Aorta (tissue), 5 donors: ENCODE measurements at regions not wholly inside any gene's neighbourhood (a gene's known extent, or its start where the extent isn't known, plus 50 kb on each side); places are given as distances from the start of the nearest gene placed in this dataset.

Source experiments
- ATAC-seq: fragments of 200-7000 bp; cut with Tn5 transposase; one replicate; pipeline ENCODE4 v1.9.1; 2022; ENCODE audit warnings: moderate library complexity; ENCODE audit not compliant: low FRiP score
- DNase-seq, 2 donors: peaks; one replicate each; pipeline ENCODE4 v3.0.0-alpha.2; 2020
- H3K27ac ChIP-seq, 2 donors: one replicate each; pipeline ENCODE4 v1.5.1; 2013; ENCODE audit warnings: low read length in 2 of 2, mild to moderate bottlenecking in 2 of 2, moderate library complexity in 2 of 2, control low read depth in 1 of 2, inconsistent platforms in 1 of 2, low read depth in 1 of 2
- H3K27me3 ChIP-seq, 2 donors: one replicate each; pipeline ENCODE4 v1.6.1; 2013; ENCODE audit warnings: control low read depth in 1 of 2, low read length in 1 of 2, mild to moderate bottlenecking in 1 of 2, moderate library complexity in 1 of 2; ENCODE audit not compliant: insufficient read depth in 2 of 2, control insufficient read depth in 1 of 2
- H3K36me3 ChIP-seq, 2 donors: one replicate each; pipeline ENCODE4 v1.6.1; 2013; ENCODE audit warnings: control low read depth in 1 of 2, low read length in 1 of 2, mild to moderate bottlenecking in 1 of 2; ENCODE audit not compliant: insufficient read depth in 2 of 2, control insufficient read depth in 1 of 2
- H3K4me1 ChIP-seq, 2 donors: one replicate each; pipeline ENCODE4 v1.6.1; 2013; ENCODE audit warnings: low read length in 2 of 2, control low read depth in 1 of 2, mild to moderate bottlenecking in 1 of 2, moderate library complexity in 1 of 2; ENCODE audit not compliant: insufficient read depth in 2 of 2, control insufficient read depth in 1 of 2
- H3K4me3 ChIP-seq, 2 donors: one replicate each; pipeline ENCODE4 v1.5.1; 2013; ENCODE audit warnings: low read length in 2 of 2, control low read depth in 1 of 2, mild to moderate bottlenecking in 1 of 2
- H3K9me3 ChIP-seq: one replicate; pipeline ENCODE4 v1.6.1; 2013; ENCODE audit warnings: mild to moderate bottlenecking, low read length; ENCODE audit not compliant: control insufficient read depth
- WGBS, 2 donors: extraction: QIAGEN DNeasy Blood & Tissue Kit; methylation state at CpG; one replicate each; pipeline ENCODE4 v1.1.7; 2013; 5-methylcytosine and 5-hydroxymethylcytosine counted together
- intact Hi-C, 2 donors: fragments of 100-400 bp; cut with DNase I; formaldehyde crosslinking; loops; one replicate each; pipeline versions ENCODE4 v1.14.2 to v1.15.0; 2022
- donor health status: healthy with polysubstance abuse.
- donor health status: Bipolar disorder and iron deficiency.
- donor health status: DM: no; HTN: no; CAD: no.
- donor health status: DM: no; HTN: no; CAD: no.
- donor health status: DM: yes; HTN: yes; CAD: no.

GRCh38 chr4:108432418-108432817 is 188.0 kb upstream of the RPL34 start:
- no peaks in the 10 kb centered on the region for H3K36me3 ChIP-seq
- H3K27ac ChIP-seq, result no peak overlapping the region
- no peaks in the 10 kb centered on the region for H3K9me3 ChIP-seq
- H3K27me3 ChIP-seq, result no peaks in the 10 kb centered on the region
- intact Hi-C loops, result no loop called here
- DNase-seq (no peak), ATAC-seq (no peak)
- H3K4me1 ChIP-seq, result no peaks in the 10 kb centered on the region
- no peak overlapping the region for H3K4me3 ChIP-seq
- 86 to 88% methylated on average over 3 of the region's 3 CpGs for WGBS, 2 donors

GRCh38 chr4:108431986-108432385 is 188.4 kb upstream of the RPL34 start:
- DNase-seq (no peak), ATAC-seq (no peak)
- WGBS, 2 donors, result 73 to 79% methylated on average over 1 of the region's 1 CpG
- H3K27ac ChIP-seq, result no peak overlapping the region
- no peaks in the 10 kb centered on the region for H3K27me3 ChIP-seq
- H3K4me1 ChIP-seq, result no peaks in the 10 kb centered on the region
- H3K36me3 ChIP-seq, result no peaks in the 10 kb centered on the region
- H3K4me3 ChIP-seq, result no peak overlapping the region
- intact Hi-C loops, result no loop called here
- no peaks in the 10 kb centered on the region for H3K9me3 ChIP-seq

GRCh38 chr4:108430921-108431320 is 189.5 kb upstream of the RPL34 start:
- H3K36me3 ChIP-seq, result no peaks in the 10 kb centered on the region
- intact Hi-C loops, result no loop called here
- H3K27me3 ChIP-seq, result no peaks in the 10 kb centered on the region
- H3K4me3 ChIP-seq, result no peak overlapping the region
- no peak overlapping the region for H3K27ac ChIP-seq
- H3K9me3 ChIP-seq, result no peaks in the 10 kb centered on the region
- ATAC-seq (no peak), DNase-seq (no peak)
- WGBS, 2 donors, result 89 to 91% methylated on average over 3 of the region's 3 CpGs
- H3K4me1 ChIP-seq, result no peaks in the 10 kb centered on the region

- 61 to 71% methylated on average over 1 of the region's 1 CpG for WGBS, 2 donors
- Histone ChIP-seq H3K27me3 (no peaks in the 10 kb centered on the region), H3K36me3 (no peaks in the 10 kb centered on the region), H3K27ac (no peak overlapping the region), H3K4me3 (no peak overlapping the region), H3K4me1 (no peaks in the 10 kb centered on the region), H3K9me3 (no peaks in the 10 kb centered on the region)
- DNase-seq (no peak), ATAC-seq (no peak)
- intact Hi-C loops, result no loop called here
Observed at GRCh38 chr4:108429662-108430061, 190.7 kb upstream of the RPL34 start.

GRCh38 chr4:108428923-108429322 is 191.5 kb upstream of the RPL34 start:
- H3K36me3 ChIP-seq, result no peaks in the 10 kb centered on the region
- no peaks in the 10 kb centered on the region for H3K4me1 ChIP-seq
- H3K27me3 ChIP-seq, result no peaks in the 10 kb centered on the region
- no peak overlapping the region for H3K27ac ChIP-seq
- no peaks in the 10 kb centered on the region for H3K9me3 ChIP-seq
- 73 to 77% methylated on average over 3 of the region's 3 CpGs for WGBS, 2 donors
- intact Hi-C loops, result no loop called here
- ATAC-seq (no peak), DNase-seq (no peak)
- H3K4me3 ChIP-seq, result no peak overlapping the region

GRCh38 chr4:108427946-108428485 is 192.4 kb upstream of the RPL34 start:
- no peak overlapping the region for H3K27ac ChIP-seq
- ATAC-seq (no peak), DNase-seq (no peak)
- no peaks in the 10 kb centered on the region for H3K4me1 ChIP-seq
- H3K36me3 ChIP-seq, result no peaks in the 10 kb centered on the region
- H3K4me3 ChIP-seq, result no peak overlapping the region
- H3K9me3 ChIP-seq, result no peaks in the 10 kb centered on the region
- H3K27me3 ChIP-seq, result no peaks in the 10 kb centered on the region
- intact Hi-C loops, result no loop called here
- 88 to 91% methylated on average over 2 of the region's 2 CpGs for WGBS, 2 donors

- no peaks in the 10 kb centered on the region for H3K9me3 ChIP-seq
- intact Hi-C loops, result no loop called here
- no peak for ATAC-seq
- H3K27me3 ChIP-seq, result no peaks in the 10 kb centered on the region
- H3K36me3 ChIP-seq, result no peaks in the 10 kb centered on the region
- no peak overlapping the region for H3K4me3 ChIP-seq
- no peaks in the 10 kb centered on the region for H3K4me1 ChIP-seq
- WGBS, 2 donors, result 29 to 33% methylated on average over 3 of the region's 3 CpGs
- DNase-seq, result no peak
- no peak overlapping the region for H3K27ac ChIP-seq
Observed at GRCh38 chr4:108426493-108426892, 193.9 kb upstream of the RPL34 start.

GRCh38 chr4:108425988-108426387 is 194.4 kb upstream of the RPL34 start:
- Histone ChIP-seq H3K4me3 (no peak overlapping the region), H3K27me3 (no peaks in the 10 kb centered on the region), H3K27ac (no peak overlapping the region), H3K36me3 (no peaks in the 10 kb centered on the region), H3K4me1 (no peaks in the 10 kb centered on the region), H3K9me3 (no peaks in the 10 kb centered on the region)
- intact Hi-C loops, result no loop called here
- WGBS, 2 donors, result 73 to 74% methylated on average over 3 of the region's 3 CpGs
- no peak for ATAC-seq
- DNase-seq, result no peak

- 68 to 79% methylated on average over 1 of the region's 1 CpG for WGBS, 2 donors
- Histone ChIP-seq H3K27ac (no peak overlapping the region), H3K36me3 (no peaks in the 10 kb centered on the region), H3K9me3 (peaks cover 4% of the 10 kb centered on the region), H3K27me3 (peaks cover 0 to 3% of the 10 kb centered on the region in 2 donors), H3K4me1 (peaks cover 0 to 1% of the 10 kb centered on the region in 2 donors), H3K4me3 (no peak overlapping the region)
- DNase-seq, result no peak
- intact Hi-C loops, result no loop called here
- ATAC-seq, result no peak
Observed at GRCh38 chr4:108417923-108418322, 202.5 kb upstream of the RPL34 start.
